WERI-Rb-1 (cell line): ENCODE measurements at regions not wholly inside any gene's neighbourhood (a gene's known extent, or its start where the extent isn't known, plus 50 kb on each side); places are given as distances from the start of the nearest gene placed in this dataset.

Experiments used
- DNase-seq: peaks from one replicate; pipeline ENCODE4 v3.0.0-alpha.2; 2020
- H3K27ac ChIP-seq: fragments of 250-450 bp; sonication (Bioruptor Pico); 2 replicates; pipeline ENCODE4 v1.5.1; 2020; ENCODE audit warnings: mild to moderate bottlenecking, moderate library complexity
- H3K27me3 ChIP-seq: fragments of 250-450 bp; sonication (Bioruptor Pico); 2 replicates; pipeline ENCODE4 v1.5.1; 2021; ENCODE audit warnings: mild to moderate bottlenecking, low read depth, moderate library complexity; ENCODE audit not compliant: insufficient read depth, severe bottlenecking
- H3K36me3 ChIP-seq: fragments of 250-450 bp; sonication (Bioruptor Pico); 2 replicates; pipeline ENCODE4 v1.5.1; 2020; ENCODE audit warnings: mild to moderate bottlenecking, moderate library complexity
- H3K4me3 ChIP-seq: 2 replicates; pipeline ENCODE4 v1.5.1; 2011; ENCODE audit warnings: low read depth, mild to moderate bottlenecking, control low read depth, low read length
- H3K9me3 ChIP-seq: fragments of 250-450 bp; sonication (Bioruptor Pico); 2 replicates; pipeline ENCODE4 v1.5.1; 2021; ENCODE audit warnings: mild to moderate bottlenecking, moderate library complexity; ENCODE audit not compliant: severe bottlenecking
- CTCF ChIP-seq: IDR thresholded peaks from 2 replicates; pipeline ENCODE4 v1.5.1; 2011; ENCODE audit warnings: low read depth, mild to moderate bottlenecking, control low read depth, inconsistent platforms, low read length

GRCh38 chr1:56339786-56340465, 239.4 kb downstream of the PLPP3 start:
- H3K9me3 ChIP-seq = no peaks in the 10 kb centered on the region
- H3K27me3 ChIP-seq = no peaks in the 10 kb centered on the region
- no peak for TF ChIP-seq CTCF
- no peak for DNase-seq
- H3K27ac ChIP-seq = no peak overlapping the region
- H3K4me3 ChIP-seq = no peak overlapping the region
- H3K36me3 ChIP-seq = no peaks in the 10 kb centered on the region

DNA sequence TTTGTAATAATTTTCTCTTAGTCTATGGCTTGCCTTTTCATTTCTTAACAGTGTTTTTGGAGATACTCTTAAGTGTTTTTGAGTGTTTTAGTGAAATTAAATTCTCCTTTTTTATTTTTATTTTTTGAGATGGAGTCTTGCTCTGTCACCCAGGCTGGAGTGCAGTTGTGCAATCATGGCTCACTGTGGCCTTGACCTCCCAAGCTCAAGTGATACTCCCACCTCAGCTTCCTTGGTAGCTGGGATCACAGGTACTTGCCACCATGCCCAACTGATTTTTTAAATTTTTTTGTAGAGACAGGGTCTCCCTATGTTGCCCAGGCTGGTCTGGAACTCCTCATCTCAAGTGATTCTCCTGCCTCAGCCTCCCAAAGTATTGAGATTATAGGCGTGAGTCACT, 240.3 kb downstream of the PLPP3 start:
- no peak for TF ChIP-seq CTCF
- Histone ChIP-seq H3K9me3 (no peaks in the 10 kb centered on the region), H3K27me3 (no peaks in the 10 kb centered on the region), H3K4me3 (no peak overlapping the region), H3K27ac (no peak overlapping the region), H3K36me3 (no peaks in the 10 kb centered on the region)
- DNase-seq = no peak

- no peaks in the 10 kb centered on the region for H3K9me3 ChIP-seq
- H3K36me3 ChIP-seq = no peaks in the 10 kb centered on the region
- DNase-seq = no peak
- no peak for TF ChIP-seq CTCF
- no peak overlapping the region for H3K27ac ChIP-seq
- no peak overlapping the region for H3K4me3 ChIP-seq
- H3K27me3 ChIP-seq = no peaks in the 10 kb centered on the region
Measured at GRCh38 chr1:56336982-56337381, 242.4 kb downstream of the PLPP3 start.

GRCh38 chr1:56335394-56335793, 244.0 kb downstream of the PLPP3 start:
- Histone ChIP-seq H3K9me3 (no peaks in the 10 kb centered on the region), H3K4me3 (no peak overlapping the region), H3K27ac (no peak overlapping the region), H3K36me3 (no peaks in the 10 kb centered on the region), H3K27me3 (no peaks in the 10 kb centered on the region)
- DNase-seq = no peak
- no peak for TF ChIP-seq CTCF

DNA sequence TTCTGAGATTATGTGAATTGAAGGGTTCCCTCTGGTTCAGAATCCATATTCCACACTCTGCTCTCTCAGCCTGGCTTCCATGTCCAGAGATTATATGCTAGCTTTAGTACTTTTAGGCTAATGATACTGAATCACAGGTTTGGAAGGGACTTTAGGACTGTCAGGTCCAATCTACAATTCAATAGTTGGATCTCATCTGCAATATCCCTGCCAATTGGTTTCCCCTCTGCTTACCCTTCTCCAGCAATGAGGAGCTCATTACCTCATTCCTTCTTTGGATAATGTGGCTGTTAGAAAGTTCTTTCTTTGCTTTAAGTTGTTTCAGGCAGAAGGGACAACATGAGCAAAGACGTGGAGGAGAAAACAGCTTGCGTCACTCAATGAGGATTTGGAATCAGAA, 245.3 kb downstream of the PLPP3 start:
- no peak overlapping the region for H3K4me3 ChIP-seq
- TF ChIP-seq CTCF = no peak
- no peak overlapping the region for H3K27ac ChIP-seq
- H3K9me3 ChIP-seq = no peaks in the 10 kb centered on the region
- DNase-seq = no peak
- no peaks in the 10 kb centered on the region for H3K27me3 ChIP-seq
- H3K36me3 ChIP-seq = no peaks in the 10 kb centered on the region

GRCh38 chr1:56333461-56333860, 245.9 kb downstream of the PLPP3 start:
- Histone ChIP-seq H3K36me3 (no peaks in the 10 kb centered on the region), H3K9me3 (no peaks in the 10 kb centered on the region), H3K27me3 (no peaks in the 10 kb centered on the region), H3K27ac (no peak overlapping the region), H3K4me3 (no peak overlapping the region)
- no peak for DNase-seq
- TF ChIP-seq CTCF = no peak
